OCI-LY3 (cell line): ENCODE measurements at regions not wholly inside any gene's neighbourhood (a gene's known extent, or its start where the extent isn't known, plus 50 kb on each side); places are given as distances from the start of the nearest gene placed in this dataset.
"Not testable (repeated sequence)": the region's sequence is repeated elsewhere in the genome, so short reads cannot be mapped to it uniquely, and the experiment has no call there.

Source experiments
- H2AFZ ChIP-seq: fragments of 200-600, 300-600 bp; shearing (Covaris generic); 2 replicates; pipeline ENCODE4 v1.6.0; 2014; ENCODE audit warnings: antibody characterized with exemption, low read depth, low read length
- H3K27ac ChIP-seq: fragments of 200-600, 300-600 bp; sonication (generic); 2 replicates; pipeline ENCODE4 v1.5.1; 2014; ENCODE audit warnings: mild to moderate bottlenecking, low read length, moderate library complexity, mixed read lengths
- H3K27me3 ChIP-seq: fragments of 200-600, 300-600 bp; sonication (generic); 2 replicates; pipeline ENCODE4 v1.6.1; 2014; ENCODE audit warnings: low read depth, low read length, mixed read lengths
- H3K36me3 ChIP-seq: fragments of 200-600, 300-600 bp; sonication (generic); replicated peaks from 2 replicates; pipeline ENCODE3; 2014; ENCODE audit warnings: low read depth, low read length, mixed read lengths
- H3K4me1 ChIP-seq: fragments of 300-600, 200-600 bp; sonication (generic); 2 replicates; pipeline ENCODE4 v1.6.1; 2014; ENCODE audit warnings: low read length, mixed read lengths
- H3K4me2 ChIP-seq: fragments of 200-600, 300-600 bp; sonication (generic); 2 replicates; pipeline ENCODE4 v1.6.1; 2014; ENCODE audit warnings: low read length, mixed read lengths
- H3K4me3 ChIP-seq: fragments of 300-600, 200-600 bp; sonication (generic); 2 replicates; pipeline ENCODE4 v1.5.1; 2014; ENCODE audit warnings: antibody characterized with exemption, mild to moderate bottlenecking, low read length, moderate library complexity
- H3K79me2 ChIP-seq: fragments of 300-600, 200-600 bp; shearing (Covaris generic); 2 replicates; pipeline ENCODE4 v1.6.1; 2014; ENCODE audit warnings: mild to moderate bottlenecking, low read length, mixed read lengths
- H3K9ac ChIP-seq: fragments of 300-600, 200-600 bp; shearing (Covaris generic); 2 replicates; pipeline ENCODE4 v1.6.0; 2014; ENCODE audit warnings: mild to moderate bottlenecking, low read length, moderate library complexity
- H3K9me3 ChIP-seq: fragments of 200-600, 300-600 bp; shearing (Covaris generic); 2 replicates; pipeline ENCODE4 v1.6.1; 2014; ENCODE audit warnings: low read length, mixed read lengths; ENCODE audit not compliant: insufficient read depth
- H4K20me1 ChIP-seq: fragments of 200-600, 300-600 bp; sonication (generic); 2 replicates; pipeline ENCODE4 v1.6.1; 2016; ENCODE audit warnings: low read length, mixed read lengths; ENCODE audit not compliant: insufficient read depth
- EZH2phosphoT487 ChIP-seq: fragments of 200-600 bp; shearing (Covaris generic); IDR thresholded peaks from 2 replicates; pipeline ENCODE4 v1.6.1; 2018; ENCODE audit warnings: antibody characterized with exemption, mixed run types, low read depth
- TF ChIP-seq, protein P1 (sequence below): fragments of 200-600, 300-600 bp; sonication (generic); IDR thresholded peaks from 2 replicates; pipeline ENCODE4 v1.5.1; 2014; ENCODE audit warnings: antibody characterized with exemption, low read length, low read depth

DNA sequence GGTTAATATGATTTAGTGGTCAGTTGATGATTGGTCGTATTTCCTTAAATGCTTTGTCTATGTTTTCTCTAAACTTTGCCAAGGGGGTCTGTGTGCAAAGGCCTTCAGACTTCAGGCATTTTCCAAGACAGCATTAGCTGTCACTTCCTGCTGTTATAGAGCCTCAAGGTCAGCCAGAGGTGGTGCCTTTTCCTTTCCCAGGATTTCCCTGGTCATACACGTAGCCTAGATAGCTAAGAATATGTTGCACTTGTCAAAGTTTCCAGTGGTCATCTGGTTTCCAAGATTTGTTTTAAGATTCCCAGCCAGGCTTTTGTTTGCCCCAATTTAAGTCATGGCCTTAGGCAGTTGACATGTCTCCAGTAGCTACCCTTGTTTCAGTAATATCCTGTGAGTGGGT lies 133.2 kb upstream of the IGFBP3 start:
- H3K79me2 ChIP-seq: no peaks in the 10 kb centered on the region
- H3K27ac ChIP-seq: no peak overlapping the region
- no peak for TF ChIP-seq EZH2phosphoT487
- TF ChIP-seq, protein P1, sequence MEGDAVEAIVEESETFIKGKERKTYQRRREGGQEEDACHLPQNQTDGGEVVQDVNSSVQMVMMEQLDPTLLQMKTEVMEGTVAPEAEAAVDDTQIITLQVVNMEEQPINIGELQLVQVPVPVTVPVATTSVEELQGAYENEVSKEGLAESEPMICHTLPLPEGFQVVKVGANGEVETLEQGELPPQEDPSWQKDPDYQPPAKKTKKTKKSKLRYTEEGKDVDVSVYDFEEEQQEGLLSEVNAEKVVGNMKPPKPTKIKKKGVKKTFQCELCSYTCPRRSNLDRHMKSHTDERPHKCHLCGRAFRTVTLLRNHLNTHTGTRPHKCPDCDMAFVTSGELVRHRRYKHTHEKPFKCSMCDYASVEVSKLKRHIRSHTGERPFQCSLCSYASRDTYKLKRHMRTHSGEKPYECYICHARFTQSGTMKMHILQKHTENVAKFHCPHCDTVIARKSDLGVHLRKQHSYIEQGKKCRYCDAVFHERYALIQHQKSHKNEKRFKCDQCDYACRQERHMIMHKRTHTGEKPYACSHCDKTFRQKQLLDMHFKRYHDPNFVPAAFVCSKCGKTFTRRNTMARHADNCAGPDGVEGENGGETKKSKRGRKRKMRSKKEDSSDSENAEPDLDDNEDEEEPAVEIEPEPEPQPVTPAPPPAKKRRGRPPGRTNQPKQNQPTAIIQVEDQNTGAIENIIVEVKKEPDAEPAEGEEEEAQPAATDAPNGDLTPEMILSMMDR: no peak
- H3K9ac ChIP-seq: no peak overlapping the region
- no peak overlapping the region for H3K4me3 ChIP-seq
- H3K36me3 ChIP-seq: no peaks in the 10 kb centered on the region
- H3K27me3 ChIP-seq: no peaks in the 10 kb centered on the region
- no peaks in the 10 kb centered on the region for H4K20me1 ChIP-seq
- H3K4me2 ChIP-seq: no peak overlapping the region
- H2AFZ ChIP-seq: no peak overlapping the region
- peaks cover 20% of the 10 kb centered on the region for H3K4me1 ChIP-seq
- no peaks in the 10 kb centered on the region for H3K9me3 ChIP-seq

DNA sequence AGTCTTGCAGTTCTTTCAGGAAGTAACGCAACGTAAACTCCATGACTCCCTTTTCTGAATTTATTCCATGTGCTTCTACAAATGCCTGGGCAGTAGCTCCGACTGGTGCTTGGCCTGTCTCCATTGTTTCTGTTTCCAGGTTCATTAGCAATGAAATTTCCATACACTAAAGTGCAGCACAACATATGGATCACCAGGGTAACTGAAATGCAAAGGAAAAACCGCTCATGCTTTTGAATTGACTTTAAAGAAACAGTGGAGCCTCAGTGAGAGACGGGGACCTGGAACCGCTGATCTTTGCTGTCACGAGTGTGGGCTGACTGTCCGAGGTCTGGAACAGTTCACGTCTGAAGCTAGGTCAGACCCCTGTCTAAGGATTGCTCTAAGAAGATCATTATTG lies 126.5 kb upstream of the IGFBP3 start:
- no peak overlapping the region for H2AFZ ChIP-seq

DNA sequence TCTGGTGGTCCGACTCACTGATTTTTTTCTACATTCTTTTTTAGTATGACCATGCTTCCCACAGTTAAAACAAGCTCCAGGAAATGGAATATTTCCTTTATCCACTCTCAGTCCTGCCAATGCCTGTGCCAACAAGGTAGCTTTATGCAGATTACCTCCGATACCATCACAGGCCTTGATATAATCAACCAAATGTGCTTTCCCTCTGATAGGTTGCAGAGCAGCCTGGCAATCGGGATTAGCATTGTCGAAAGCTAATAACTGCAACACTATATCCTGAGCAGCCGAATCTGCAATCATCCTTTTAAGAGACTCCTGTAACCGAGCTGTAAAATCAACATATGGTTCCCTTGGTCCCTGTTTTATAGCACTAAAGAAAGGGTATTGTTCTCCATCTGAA lies 122.3 kb upstream of the IGFBP3 start:
- not testable (repeated sequence) for H3K4me2 ChIP-seq, H4K20me1 ChIP-seq, H2AFZ ChIP-seq, H3K79me2 ChIP-seq, H3K36me3 ChIP-seq, H3K4me1 ChIP-seq, H3K27ac ChIP-seq, H3K9ac ChIP-seq, H3K9me3 ChIP-seq, H3K4me3 ChIP-seq, H3K27me3 ChIP-seq

More for the DNA sequence above, 126.5 kb upstream of the IGFBP3 start:
- Histone ChIP-seq H4K20me1 (no peaks in the 10 kb centered on the region), H3K9ac (no peak overlapping the region), H3K27ac (no peak overlapping the region), H3K27me3 (no peaks in the 10 kb centered on the region), H3K36me3 (no peaks in the 10 kb centered on the region), H3K4me2 (no peak overlapping the region), H3K9me3 (no peaks in the 10 kb centered on the region), H3K4me3 (no peak overlapping the region), H3K4me1 (no peaks in the 10 kb centered on the region), H3K79me2 (no peaks in the 10 kb centered on the region)
- no peak for TF ChIP-seq EZH2phosphoT487
- TF ChIP-seq, protein P1: no peak

DNA sequence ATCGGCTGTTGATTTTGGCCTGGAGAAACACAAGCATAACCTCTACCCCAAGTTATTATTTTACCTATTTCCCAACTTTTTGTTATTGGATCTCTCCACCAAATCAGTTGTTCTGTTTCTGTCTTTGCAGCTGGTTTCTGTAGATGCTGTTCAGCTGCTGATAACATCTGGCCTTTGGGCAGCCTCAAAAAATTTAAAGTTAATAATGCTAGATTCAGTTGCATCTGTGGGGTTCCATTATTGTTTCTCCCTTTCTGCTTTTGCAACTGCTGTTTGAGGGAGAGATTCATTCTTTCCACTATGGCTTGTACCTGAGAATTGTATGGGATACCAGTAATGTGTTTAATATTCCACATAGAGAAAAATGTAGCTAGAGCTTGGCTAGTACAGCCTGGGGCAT lies 118.7 kb upstream of the IGFBP3 start:
- not testable (repeated sequence) for H2AFZ ChIP-seq, H3K4me2 ChIP-seq, H3K36me3 ChIP-seq, H3K9ac ChIP-seq, H4K20me1 ChIP-seq, H3K4me3 ChIP-seq, H3K27ac ChIP-seq, H3K9me3 ChIP-seq, H3K79me2 ChIP-seq, H3K27me3 ChIP-seq, H3K4me1 ChIP-seq

DNA sequence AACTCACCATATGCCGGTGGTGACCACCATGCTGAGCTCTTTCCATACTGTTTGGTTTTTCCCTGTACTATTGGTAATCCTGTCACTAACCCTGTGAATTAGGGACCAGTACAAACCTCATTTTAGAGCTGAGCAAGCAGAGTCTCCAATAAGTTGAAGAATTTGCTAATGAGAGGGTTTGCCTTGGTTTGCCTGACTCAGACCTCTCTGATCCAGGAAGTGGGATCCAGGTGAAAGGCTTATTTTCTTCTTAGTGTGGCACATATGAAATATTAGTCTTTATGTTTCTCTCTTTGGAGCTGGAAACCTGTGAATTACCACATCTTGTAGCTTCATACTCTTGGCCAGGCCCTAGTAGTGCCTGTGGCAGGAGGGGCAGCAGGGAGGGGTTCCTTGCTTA lies 114.1 kb upstream of the IGFBP3 start:
- H2AFZ ChIP-seq: no peak overlapping the region
- H3K27me3 ChIP-seq: no peaks in the 10 kb centered on the region
- no peak overlapping the region for H3K4me2 ChIP-seq
- H3K4me1 ChIP-seq: no peaks in the 10 kb centered on the region
- H3K9ac ChIP-seq: no peak overlapping the region
- no peaks in the 10 kb centered on the region for H3K79me2 ChIP-seq
- no peaks in the 10 kb centered on the region for H3K36me3 ChIP-seq
- no peaks in the 10 kb centered on the region for H3K9me3 ChIP-seq
- H3K27ac ChIP-seq: no peak overlapping the region
- no peaks in the 10 kb centered on the region for H4K20me1 ChIP-seq
- no peak overlapping the region for H3K4me3 ChIP-seq
- TF ChIP-seq, protein P1: no peak
- TF ChIP-seq EZH2phosphoT487: no peak
